Neuronal stem cell (in vitro differentiated cells): ENCODE measurements at regions not wholly inside any gene's neighbourhood (a gene's known extent, or its start where the extent isn't known, plus 50 kb on each side); places are given as distances from the start of the nearest gene placed in this dataset.
A peak's percentile ranks its signal among the peaks of the same experiment; 100 is the strongest.

Experiments
- DNase-seq: peaks from one replicate; pipeline ENCODE4 v3.0.0-alpha.2; 2013; ENCODE audit warnings: low spot score
- H2AFZ ChIP-seq: one replicate; pipeline ENCODE4 v1.6.1; 2013; ENCODE audit warnings: mild to moderate bottlenecking, low read length, inconsistent platforms
- H2AK5ac ChIP-seq: 2 replicates; pipeline ENCODE4 v1.6.1; 2013; ENCODE audit warnings: low read depth, mild to moderate bottlenecking, inconsistent platforms, low read length, moderate library complexity, mixed read lengths
- H2BK120ac ChIP-seq: 2 replicates; pipeline ENCODE4 v1.6.1; 2013; ENCODE audit warnings: low read depth, mild to moderate bottlenecking, inconsistent platforms, low read length, moderate library complexity, mixed read lengths
- H2BK12ac ChIP-seq: one replicate; pipeline ENCODE4 v1.6.1; 2013; ENCODE audit warnings: low read length, inconsistent platforms
- H2BK15ac ChIP-seq: 2 replicates; pipeline ENCODE4 v1.6.1; 2013; ENCODE audit warnings: mild to moderate bottlenecking, low read length, inconsistent platforms, mixed read lengths
- H2BK5ac ChIP-seq: one replicate; pipeline ENCODE4 v1.6.1; 2013; ENCODE audit warnings: inconsistent platforms, mild to moderate bottlenecking, low read length, moderate library complexity
- H3K14ac ChIP-seq: one replicate; pipeline ENCODE4 v1.6.1; 2013; ENCODE audit warnings: low read length, inconsistent platforms
- H3K18ac ChIP-seq: 2 replicates; pipeline ENCODE4 v1.6.1; 2013; ENCODE audit warnings: low read length, inconsistent platforms
- H3K23ac ChIP-seq: 2 replicates; pipeline ENCODE4 v1.6.1; 2013; ENCODE audit warnings: low read depth, mild to moderate bottlenecking, mixed read lengths, low read length, inconsistent platforms; ENCODE audit not compliant: poor library complexity
- H3K27ac ChIP-seq: replicated peaks from 3 replicates; pipeline ENCODE4 v1.5.1; 2013; ENCODE audit warnings: low read length, inconsistent platforms
- H3K27me3 ChIP-seq, 3 experiments: 2 replicates each; pipeline ENCODE4 v1.6.1; 2013; ENCODE audit warnings: low read length in 3 of 3, mild to moderate bottlenecking in 2 of 3, inconsistent platforms in 1 of 3, low read depth in 1 of 3, mixed read lengths in 1 of 3, moderate library complexity in 1 of 3; ENCODE audit not compliant: control insufficient read depth in 3 of 3, insufficient read depth in 3 of 3
- H3K36me3 ChIP-seq, 2 donors: replicated peaks in 1 of 2; 2 replicates each; pipeline ENCODE4 v1.6.1; 2013; ENCODE audit warnings: low read length in 2 of 2; ENCODE audit not compliant: control insufficient read depth in 2 of 2, insufficient read depth in 2 of 2
- H3K4ac ChIP-seq: 2 replicates; pipeline ENCODE4 v1.6.1; 2013; ENCODE audit warnings: inconsistent platforms, mild to moderate bottlenecking, low read length, moderate library complexity
- H3K4me1 ChIP-seq, 2 donors: 1 replicate in 1 of 2; 2 replicates in 1 of 2; pipeline ENCODE4 v1.6.1; 2013; ENCODE audit warnings: low read length in 2 of 2, low read depth in 1 of 2; ENCODE audit not compliant: control insufficient read depth in 2 of 2, insufficient read depth in 1 of 2
- H3K4me2 ChIP-seq: one replicate; pipeline ENCODE4 v1.6.1; 2013; ENCODE audit warnings: mild to moderate bottlenecking, low read length, inconsistent platforms; ENCODE audit not compliant: insufficient read depth, poor library complexity, severe bottlenecking
- H3K4me3 ChIP-seq, 2 donors: 2 replicates each; pipeline ENCODE4 v1.5.1; 2013; ENCODE audit warnings: low read length in 2 of 2, mild to moderate bottlenecking in 2 of 2, inconsistent platforms in 1 of 2, moderate library complexity in 1 of 2
- H3K79me1 ChIP-seq: one replicate; pipeline ENCODE4 v1.6.1; 2013; ENCODE audit warnings: low read depth, mild to moderate bottlenecking, inconsistent platforms, low read length, moderate library complexity
- H3K9ac ChIP-seq: one replicate; pipeline ENCODE4 v1.6.1; 2013; ENCODE audit warnings: mild to moderate bottlenecking, low read depth, low read length, inconsistent platforms; ENCODE audit not compliant: poor library complexity
- H3K9me3 ChIP-seq, 2 donors: replicated peaks in 1 of 2; 2 replicates each; pipeline versions ENCODE3 to v1.6.1; 2013; ENCODE audit warnings: low read length in 2 of 2, mild to moderate bottlenecking in 2 of 2, inconsistent platforms in 1 of 2, low read depth in 1 of 2, mixed read lengths in 1 of 2, moderate library complexity in 1 of 2; ENCODE audit not compliant: control insufficient read depth in 2 of 2, insufficient read depth in 1 of 2
- H4K8ac ChIP-seq: one replicate; pipeline ENCODE4 v1.6.1; 2013; ENCODE audit warnings: low read depth, mild to moderate bottlenecking, inconsistent platforms, low read length, moderate library complexity
- H4K91ac ChIP-seq: one replicate; pipeline ENCODE4 v1.6.1; 2013; ENCODE audit warnings: low read length, low read depth, mild to moderate bottlenecking, inconsistent platforms; ENCODE audit not compliant: poor library complexity
- WGBS, 2 donors: extraction: QIAGEN DNeasy Blood & Tissue Kit; methylation state at CpG; one replicate each; pipeline ENCODE4 v1.1.7; 2013; ENCODE audit warnings: missing lambda C conversion rate in 2 of 2, mixed read lengths in 1 of 2; ENCODE audit not compliant: insufficient read length in 2 of 2, insufficient replicate concordance in 1 of 2; ENCODE audit errors: extremely low coverage in 2 of 2; 5-methylcytosine and 5-hydroxymethylcytosine counted together

GRCh38 chr13:106922384-106922783 is 354.4 kb upstream of the ARGLU1 start:
- no peak overlapping the region for H3K4ac ChIP-seq
- H2BK5ac ChIP-seq = no peak overlapping the region
- H3K36me3 ChIP-seq = no peaks in the 10 kb centered on the region
- no peak overlapping the region for H3K27ac ChIP-seq
- no peaks in the 10 kb centered on the region for H3K27me3 ChIP-seq
- no peak overlapping the region for H2BK15ac ChIP-seq
- DNase-seq = no peak
- no peaks in the 10 kb centered on the region for H3K79me1 ChIP-seq
- H3K4me2 ChIP-seq = no peak overlapping the region
- no peak overlapping the region for H4K8ac ChIP-seq
- no peak overlapping the region for H3K9ac ChIP-seq
- H2BK12ac ChIP-seq = no peak overlapping the region
- H2BK120ac ChIP-seq = no peak overlapping the region
- no peak overlapping the region for H2AFZ ChIP-seq
- no peak overlapping the region for H3K4me3 ChIP-seq
- peak overlapping the region; percentile 65 for H3K18ac ChIP-seq
- no peak overlapping the region for H2AK5ac ChIP-seq
- no peak overlapping the region for H3K14ac ChIP-seq
- peaks cover 8 to 11% of the 10 kb centered on the region in 2 donors for H3K4me1 ChIP-seq
- H4K91ac ChIP-seq = no peak overlapping the region
- H3K23ac ChIP-seq = no peak overlapping the region
- H3K9me3 ChIP-seq = no peaks in the 10 kb centered on the region
- WGBS, 2 donors = 100% methylated on average over 3 of the region's 6 CpGs; no CpG with 5 or more reads in 1 of the 2 donors

GRCh38 chr13:106919638-106920037 is 351.7 kb upstream of the ARGLU1 start:
- Histone ChIP-seq H3K27ac (peak overlapping the region; percentile 75), H3K4me1 (peaks cover 10 to 13% of the 10 kb centered on the region in 2 donors)

GRCh38 chr13:106919133-106919532 is 351.2 kb upstream of the ARGLU1 start:
- Histone ChIP-seq H2BK120ac (no peak overlapping the region), H3K27me3 (no peaks in the 10 kb centered on the region), H3K14ac (no peak overlapping the region), H3K4ac (no peak overlapping the region), H3K9ac (no peak overlapping the region), H4K91ac (no peak overlapping the region), H3K23ac (no peak overlapping the region), H2BK15ac (no peak overlapping the region), H3K4me3 (peak overlapping the region in 1 of 2 donors; percentile 47), H3K4me2 (peak overlapping the region; percentile 27), H3K27ac (no peak overlapping the region), H3K9me3 (no peaks in the 10 kb centered on the region), H2BK12ac (no peak overlapping the region), H4K8ac (no peak overlapping the region), H2BK5ac (no peak overlapping the region), H3K79me1 (no peaks in the 10 kb centered on the region), H2AK5ac (no peak overlapping the region), H3K4me1 (peaks cover 10 to 13% of the 10 kb centered on the region in 2 donors), H3K18ac (no peak overlapping the region), H2AFZ (peak overlapping the region; percentile 88), H3K36me3 (no peaks in the 10 kb centered on the region)
- DNase-seq = no peak
- no CpG with 5 or more reads among the region's 7 CpGs for WGBS, 2 donors

More at GRCh38 chr13:106919638-106920037, 351.7 kb upstream of the ARGLU1 start:
- H2BK15ac ChIP-seq = no peak overlapping the region
- peak overlapping the region; percentile 39 for H3K4me2 ChIP-seq
- no peak overlapping the region for H2BK5ac ChIP-seq
- peak overlapping the region; percentile 30 for H4K8ac ChIP-seq
- peak overlapping the region; percentile 88 for H2AFZ ChIP-seq
- H3K36me3 ChIP-seq = no peaks in the 10 kb centered on the region
- no peak overlapping the region for H2BK120ac ChIP-seq
- H3K9ac ChIP-seq = no peak overlapping the region
- no peak overlapping the region for H4K91ac ChIP-seq
- H2BK12ac ChIP-seq = no peak overlapping the region
- no peak for DNase-seq
- no peak overlapping the region for H3K14ac ChIP-seq
- H3K4me3 ChIP-seq = peak overlapping the region in 1 of 2 donors; percentile 47
- H3K23ac ChIP-seq = no peak overlapping the region
- no peak overlapping the region for H2AK5ac ChIP-seq
- no peaks in the 10 kb centered on the region for H3K79me1 ChIP-seq
- peak overlapping the region; percentile 81 for H3K18ac ChIP-seq
- no peak overlapping the region for H3K4ac ChIP-seq
- H3K9me3 ChIP-seq = no peaks in the 10 kb centered on the region
- no peaks in the 10 kb centered on the region for H3K27me3 ChIP-seq
- WGBS, 2 donors = no CpG with 5 or more reads among the region's 13 CpGs

- Histone ChIP-seq H2AFZ (peak overlapping the region; percentile 88), H3K27me3 (no peaks in the 10 kb centered on the region), H3K18ac (no peak overlapping the region), H3K14ac (no peak overlapping the region), H3K36me3 (no peaks in the 10 kb centered on the region), H4K8ac (no peak overlapping the region), H2AK5ac (no peak overlapping the region), H2BK120ac (no peak overlapping the region), H3K4me2 (no peak overlapping the region), H3K4me3 (peak overlapping the region in 1 of 2 donors; percentile 47), H3K79me1 (no peaks in the 10 kb centered on the region), H4K91ac (no peak overlapping the region), H3K23ac (no peak overlapping the region), H2BK15ac (no peak overlapping the region), H3K4me1 (peaks cover 10 to 17% of the 10 kb centered on the region in 2 donors), H2BK12ac (no peak overlapping the region), H2BK5ac (no peak overlapping the region), H3K9me3 (no peaks in the 10 kb centered on the region), H3K9ac (no peak overlapping the region), H3K4ac (no peak overlapping the region), H3K27ac (no peak overlapping the region)
- DNase-seq = no peak
- WGBS, 2 donors = no CpG with 5 or more reads among the region's 3 CpGs
Measured at GRCh38 chr13:106918557-106918860, 350.6 kb upstream of the ARGLU1 start.
